ENCODE measurements at regions not wholly inside any gene's neighbourhood (a gene's known extent, or its start where the extent isn't known, plus 50 kb on each side); places are given as distances from the start of the nearest gene placed in this dataset.
"Not testable (repeated sequence)": the region's sequence is repeated elsewhere in the genome, so short reads cannot be mapped to it uniquely, and the experiment has no call there.

- no peak for TF ChIP-seq CTCF (IDR thresholded peaks at IDR 0.05; ENCODE audit: low read depth, low read length, missing control alignments)
- H3K4me3 ChIP-seq (replicated peaks; ENCODE audit: low read depth, low read length): no peak overlapping the region
- no peak for DNase-seq (ENCODE audit: extremely low read depth, low read depth)
Observed at GRCh38 chr1:219326843-219327242, 153.2 kb downstream of the LYPLAL1 start.

GRCh38 chr1:219325368-219325742 lies 151.7 kb downstream of the LYPLAL1 start:
- no peak for DNase-seq (ENCODE audit: extremely low read depth, low read depth)
- TF ChIP-seq CTCF (IDR thresholded peaks at IDR 0.05; ENCODE audit: low read depth, low read length, missing control alignments): no peak
- H3K4me3 ChIP-seq (replicated peaks; ENCODE audit: low read depth, low read length): no peak overlapping the region

DNA sequence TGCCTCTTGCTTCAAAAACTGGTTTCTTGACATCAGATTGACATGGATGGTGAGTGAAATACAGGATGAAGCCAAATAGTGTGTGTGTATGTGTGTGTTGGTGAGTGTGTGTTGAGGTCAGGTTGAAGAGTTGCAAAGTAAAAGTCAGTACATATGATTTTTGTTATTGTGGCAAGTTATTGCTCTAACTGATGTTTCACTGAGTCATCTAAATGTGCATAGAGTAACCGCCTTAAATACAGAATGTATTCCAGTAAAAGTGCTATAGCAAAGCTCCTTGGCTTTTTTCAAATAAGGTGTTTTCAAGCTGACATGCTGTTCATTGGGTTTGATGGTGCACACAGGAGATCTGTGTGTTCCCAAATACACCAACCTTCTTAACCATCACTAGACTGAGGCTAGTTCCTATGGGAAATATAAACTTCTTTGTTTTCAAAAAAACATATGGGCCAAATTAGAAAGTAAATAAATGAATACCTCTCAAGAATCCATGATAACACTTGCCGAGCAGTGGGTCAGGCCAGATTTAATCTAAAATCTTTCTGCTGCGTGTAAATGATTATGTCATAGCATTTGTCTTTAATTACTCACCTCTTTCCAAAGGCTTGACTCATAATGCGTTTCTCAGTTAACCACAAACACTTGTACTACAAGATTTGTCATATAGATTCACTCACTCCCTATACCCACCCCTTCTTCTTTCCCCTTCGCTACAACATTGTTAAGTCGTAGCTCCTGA lies 151.1 kb downstream of the LYPLAL1 start:
- peak; percentile 94 for DNase-seq (ENCODE audit: extremely low read depth, low read depth)
- H3K4me3 ChIP-seq (replicated peaks; ENCODE audit: low read depth, low read length): no peak overlapping the region
- no peak for TF ChIP-seq CTCF (IDR thresholded peaks at IDR 0.05; ENCODE audit: low read depth, low read length, missing control alignments)

- H3K4me3 ChIP-seq (replicated peaks; ENCODE audit: low read depth, low read length): no peak overlapping the region
- no peak for DNase-seq (ENCODE audit: extremely low read depth, low read depth)
- TF ChIP-seq CTCF (IDR thresholded peaks at IDR 0.05; ENCODE audit: low read depth, low read length, missing control alignments): no peak
Observed at GRCh38 chr1:219324171-219324570, 150.5 kb downstream of the LYPLAL1 start.

DNA sequence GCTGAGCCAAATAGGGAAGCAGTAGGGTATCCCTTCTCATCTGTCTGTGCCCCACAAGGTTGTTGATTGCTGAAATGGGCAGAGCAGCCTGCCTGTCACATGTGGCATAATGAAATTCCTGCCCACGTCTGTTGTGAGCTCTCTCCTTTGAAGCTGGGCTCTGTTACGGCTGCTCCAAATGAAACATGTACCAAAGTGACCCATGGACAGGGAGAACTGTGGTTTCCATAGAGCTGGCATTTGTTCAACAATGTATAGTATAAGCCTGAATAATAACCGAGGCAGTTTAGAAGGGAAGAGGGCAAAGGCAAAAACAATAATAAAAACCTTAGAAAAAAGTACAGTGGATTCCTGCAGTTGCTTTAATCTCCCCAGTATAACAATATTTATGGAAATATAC lies 149.7 kb downstream of the LYPLAL1 start:
- no peak for TF ChIP-seq CTCF (IDR thresholded peaks at IDR 0.05; ENCODE audit: low read depth, low read length, missing control alignments)
- no peak for DNase-seq (ENCODE audit: extremely low read depth, low read depth)
- no peak overlapping the region for H3K4me3 ChIP-seq (replicated peaks; ENCODE audit: low read depth, low read length)

GRCh38 chr1:219322766-219323165 lies 149.1 kb downstream of the LYPLAL1 start:
- no peak for TF ChIP-seq CTCF (IDR thresholded peaks at IDR 0.05; ENCODE audit: low read depth, low read length, missing control alignments)
- H3K4me3 ChIP-seq (replicated peaks; ENCODE audit: low read depth, low read length): no peak overlapping the region
- no peak for DNase-seq (ENCODE audit: extremely low read depth, low read depth)

- not testable (repeated sequence) for H3K4me3 ChIP-seq (replicated peaks; ENCODE audit: low read depth, low read length)
Observed at GRCh38 chr1:219320563-219320962, 146.9 kb downstream of the LYPLAL1 start.

More at GRCh38 chr1:219320563-219320962, 146.9 kb downstream of the LYPLAL1 start:
- DNase-seq (ENCODE audit: extremely low read depth, low read depth): not testable (repeated sequence)
